Amniotic epithelial cell (primary cell): ENCODE measurements at regions not wholly inside any gene's neighbourhood (a gene's known extent, or its start where the extent isn't known, plus 50 kb on each side); places are given as distances from the start of the nearest gene placed in this dataset.
"Not testable (repeated sequence)": the region's sequence is repeated elsewhere in the genome, so short reads cannot be mapped to it uniquely, and the experiment has no call there.

ENCODE experiments used
- DNase-seq: peaks from one replicate; pipeline ENCODE4 v3.0.0-alpha.2; 2010; ENCODE audit warnings: low read depth

DNA sequence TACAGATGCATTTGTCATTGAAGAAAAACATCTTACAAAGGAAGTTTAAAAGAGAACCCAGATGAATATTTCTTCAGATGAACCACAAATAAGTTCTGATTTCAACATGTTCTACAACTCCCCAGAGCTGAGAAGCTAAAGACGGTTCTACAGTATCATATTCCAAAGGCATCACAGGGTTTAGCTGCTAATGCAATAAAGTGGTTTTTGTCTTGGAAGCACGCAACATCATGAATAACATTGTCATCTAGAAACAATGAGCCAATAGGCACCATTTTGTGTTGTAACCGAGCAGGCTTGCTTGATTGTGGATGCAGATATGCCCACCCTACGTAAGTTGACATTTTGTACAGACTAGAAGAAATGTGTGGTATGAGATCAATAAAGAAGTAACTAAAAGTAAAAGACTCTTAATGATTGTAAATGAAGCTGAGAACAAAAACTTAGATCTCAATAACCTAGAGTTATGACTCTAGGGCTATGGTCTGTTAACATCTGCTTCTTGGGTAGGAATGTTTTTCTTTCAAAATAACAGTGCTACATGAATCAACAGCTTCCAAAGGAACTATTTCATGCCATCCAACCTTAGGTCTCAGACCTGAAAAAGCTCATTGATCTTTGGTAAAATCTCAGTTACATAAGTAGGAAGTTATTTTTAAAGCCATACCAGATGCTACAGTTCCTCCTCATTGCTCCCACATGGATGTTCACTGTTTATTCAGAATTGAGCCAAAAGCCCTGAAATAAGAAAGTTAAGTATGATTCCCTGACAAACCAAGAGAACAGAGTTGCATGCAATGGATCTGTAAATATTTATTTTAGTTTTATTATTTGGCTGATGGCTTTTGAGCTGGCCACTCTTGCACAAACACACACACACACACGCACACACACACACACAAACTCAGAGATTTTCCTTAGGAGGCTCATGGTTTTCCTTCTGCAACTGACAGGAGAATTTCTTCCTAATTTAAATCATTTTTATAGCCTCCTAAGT lies 118.7 kb upstream of the SLCO6A1 start:
- DNase-seq, result peak; percentile 6

DNA sequence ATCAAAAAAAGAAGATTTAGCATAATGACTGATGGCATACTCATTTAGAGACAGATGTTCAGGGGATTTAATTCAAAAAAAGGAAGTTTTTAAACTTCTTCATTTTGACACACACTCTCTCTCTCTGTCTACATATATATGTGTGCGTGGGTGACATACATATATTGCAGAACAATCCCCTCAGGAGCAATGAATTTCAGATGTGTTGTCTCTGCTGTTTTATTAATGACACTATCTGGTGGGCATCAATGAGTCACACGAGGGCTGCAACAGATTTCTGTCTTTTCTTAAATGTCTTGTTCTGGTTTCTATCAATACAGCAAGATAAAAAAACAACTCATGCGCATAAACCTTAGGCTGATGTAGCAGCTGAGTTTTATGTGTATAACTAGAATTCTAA lies 123.5 kb upstream of the SLCO6A1 start:
- DNase-seq, result peak; percentile 4

DNA sequence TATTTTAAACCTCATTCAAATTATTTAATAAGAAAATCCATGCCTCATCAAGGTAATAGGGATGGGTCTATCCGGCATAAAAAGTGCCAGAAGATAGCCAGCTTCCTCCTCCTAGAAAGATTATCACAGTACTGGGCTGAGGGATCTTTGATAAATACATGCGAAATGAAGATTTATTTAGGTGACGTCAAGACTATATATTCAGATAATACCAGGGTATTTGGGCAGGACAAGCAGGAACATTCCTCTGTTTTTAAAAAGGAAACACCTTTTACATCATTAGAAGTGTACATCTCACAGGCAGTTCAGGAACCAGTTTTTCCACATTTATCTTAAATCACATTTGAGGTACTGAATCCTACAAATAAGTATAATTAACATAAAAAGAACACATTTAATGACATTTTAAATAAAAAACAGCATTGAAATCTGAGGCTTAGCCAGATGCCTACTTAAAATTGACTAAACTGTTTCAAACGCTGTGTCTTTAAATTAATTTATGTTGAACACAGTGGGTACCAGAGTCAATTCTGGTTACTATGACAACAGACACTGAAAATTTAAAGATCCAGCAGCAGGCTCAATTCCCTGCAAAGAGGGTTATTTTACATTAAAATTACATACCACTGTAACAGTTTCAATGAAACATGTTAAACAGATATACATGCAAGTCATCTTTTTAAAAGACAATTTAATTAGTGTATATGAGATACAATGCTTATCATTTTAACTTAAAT lies 124.7 kb upstream of the SLCO6A1 start:
- no peak for DNase-seq

DNA sequence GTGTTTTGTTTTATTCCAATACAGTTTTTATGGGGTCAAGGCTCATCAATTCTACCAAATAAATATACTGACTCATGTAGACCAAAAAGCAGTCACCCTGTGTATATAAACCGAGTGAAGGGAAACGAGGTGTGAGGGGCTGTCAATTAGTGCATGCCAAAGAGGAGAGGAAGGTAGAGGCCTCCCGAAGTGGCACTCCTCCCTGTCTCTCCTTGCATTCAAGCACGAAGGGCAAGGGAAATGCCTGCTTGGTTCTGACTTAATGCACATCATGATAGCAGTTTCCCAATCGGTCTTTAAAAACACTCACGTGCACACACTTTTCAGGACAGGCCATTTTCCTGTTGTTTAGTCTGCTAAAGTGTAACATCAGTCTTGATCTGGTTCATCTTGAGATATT lies 125.6 kb upstream of the SLCO6A1 start:
- DNase-seq, result no peak

DNA sequence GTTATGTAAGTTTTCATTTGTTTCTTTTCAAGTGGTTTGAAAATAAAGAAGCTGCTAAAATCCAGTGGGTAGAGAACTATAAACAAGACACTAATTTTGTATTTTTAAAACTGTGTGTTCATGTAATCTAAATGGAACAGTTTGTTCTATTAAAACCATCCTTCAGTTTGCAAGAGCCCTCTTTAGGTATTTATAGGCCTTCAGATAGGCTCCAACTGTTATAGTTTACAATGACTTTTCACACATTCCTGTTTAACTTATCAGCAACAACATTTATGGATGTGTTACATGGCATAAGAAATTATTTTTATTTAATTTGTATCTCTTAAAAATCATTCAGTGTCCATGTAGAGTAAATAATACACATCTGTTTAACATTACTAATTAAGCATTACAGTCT lies 126.7 kb upstream of the SLCO6A1 start:
- no peak for DNase-seq

DNA sequence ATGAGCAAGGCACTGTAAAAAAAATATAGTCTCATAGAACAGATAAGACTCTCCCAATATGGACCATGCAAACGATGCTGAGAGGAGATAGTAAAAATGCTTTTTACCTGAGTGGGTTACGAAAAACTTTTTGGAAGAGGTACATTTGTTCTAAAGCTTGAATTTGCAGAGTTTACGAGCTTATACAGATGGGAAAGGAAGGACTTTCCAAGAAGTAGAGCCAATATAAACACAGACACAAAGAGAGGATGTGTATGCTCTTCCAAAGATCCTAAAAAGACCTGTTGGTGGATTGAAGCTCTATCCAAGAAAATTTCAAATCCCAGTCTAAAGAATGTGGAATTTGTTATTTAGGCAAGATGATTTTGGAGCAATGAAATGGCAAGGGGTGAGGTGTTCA lies 127.1 kb upstream of the SLCO6A1 start:
- DNase-seq, result no peak

DNA sequence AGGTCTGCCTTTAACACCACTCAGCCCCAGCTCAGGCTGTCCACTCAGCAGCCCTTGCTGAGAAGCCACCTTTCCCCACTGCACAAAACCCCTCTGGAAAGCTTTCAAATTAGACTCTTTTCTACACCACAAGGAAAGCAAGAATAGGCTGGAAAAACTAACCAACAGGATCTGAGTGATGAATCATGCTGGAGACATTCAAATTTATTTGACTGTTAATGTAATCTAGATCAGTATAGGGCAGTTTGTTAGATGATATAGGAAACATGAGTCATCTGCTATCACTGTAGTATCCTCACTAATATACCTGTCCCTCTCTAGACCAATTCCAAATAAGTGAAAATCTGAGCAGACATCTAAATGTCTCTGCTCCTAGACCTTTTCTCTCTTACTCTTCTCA lies 127.8 kb upstream of the PAM start:
- DNase-seq, result peak; percentile 53

DNA sequence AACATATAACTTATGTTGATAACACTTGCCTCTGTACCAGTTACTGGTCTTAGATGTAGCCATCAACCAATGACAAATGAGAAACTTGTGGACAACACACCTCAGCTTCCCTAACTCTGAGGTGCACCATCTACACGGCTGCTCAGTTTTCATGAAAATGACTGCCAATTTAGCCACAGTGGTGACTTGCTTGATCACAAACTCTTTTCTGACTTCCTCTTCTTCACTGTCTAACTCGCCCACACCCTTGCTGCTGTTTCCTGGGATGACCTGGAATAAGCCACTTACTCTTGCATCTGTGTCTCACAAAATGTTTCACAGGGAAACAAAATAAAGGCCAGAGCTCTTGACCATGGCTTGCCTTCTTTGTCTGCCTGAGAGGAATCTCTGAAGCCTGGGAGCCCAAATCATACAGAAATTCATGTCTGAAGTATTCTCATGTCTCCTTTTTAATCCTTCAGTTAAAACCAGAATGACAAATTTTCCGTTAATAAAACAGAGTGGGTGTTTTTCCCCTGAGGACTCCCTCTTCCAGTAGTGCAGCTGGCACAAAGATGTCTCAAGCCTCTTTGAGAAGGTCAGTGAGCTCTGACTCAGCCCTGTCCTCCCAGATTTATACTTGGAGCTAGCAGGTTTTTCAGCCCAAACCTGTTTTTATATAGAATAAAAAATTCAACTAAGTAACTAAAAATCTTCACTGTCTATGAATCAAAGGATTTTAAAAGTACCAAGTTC lies 126.5 kb upstream of the PAM start:
- peak; percentile 38 for DNase-seq

DNA sequence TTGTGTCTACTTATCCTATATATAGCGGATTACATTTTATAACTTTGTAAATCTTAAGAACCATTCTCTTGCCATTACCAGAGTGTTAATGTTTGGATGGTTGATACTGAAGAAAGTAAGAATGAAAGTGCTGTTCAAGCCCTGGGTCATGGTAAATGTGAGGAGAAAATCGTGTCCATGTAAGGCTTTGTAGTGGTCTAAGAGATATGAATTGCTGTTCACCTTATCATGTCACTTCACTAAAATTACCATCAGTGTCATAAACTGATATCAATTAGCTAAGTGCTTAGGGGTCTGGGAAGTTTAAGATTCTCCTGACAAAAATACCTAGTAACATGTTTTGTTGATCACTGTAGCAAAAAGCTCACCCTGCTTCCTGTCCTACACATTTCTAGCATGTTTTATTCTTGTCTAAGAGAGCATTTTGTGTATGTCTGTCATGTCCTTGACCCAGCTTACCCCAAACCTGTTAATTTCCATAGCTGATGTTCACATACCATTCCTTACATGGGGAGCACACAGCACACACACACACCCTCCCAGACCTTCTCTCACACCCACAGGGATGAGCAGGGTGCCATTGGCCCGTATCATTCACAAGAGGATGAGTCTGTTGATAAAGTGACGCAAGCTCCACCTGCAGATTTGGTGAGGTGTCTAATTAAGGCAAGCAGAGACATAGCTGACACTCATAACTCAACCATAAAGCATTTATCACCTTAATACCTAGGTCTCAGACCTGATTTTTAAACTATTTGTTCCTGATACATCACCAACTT lies 125.1 kb upstream of the PAM start:
- DNase-seq, result no peak

DNA sequence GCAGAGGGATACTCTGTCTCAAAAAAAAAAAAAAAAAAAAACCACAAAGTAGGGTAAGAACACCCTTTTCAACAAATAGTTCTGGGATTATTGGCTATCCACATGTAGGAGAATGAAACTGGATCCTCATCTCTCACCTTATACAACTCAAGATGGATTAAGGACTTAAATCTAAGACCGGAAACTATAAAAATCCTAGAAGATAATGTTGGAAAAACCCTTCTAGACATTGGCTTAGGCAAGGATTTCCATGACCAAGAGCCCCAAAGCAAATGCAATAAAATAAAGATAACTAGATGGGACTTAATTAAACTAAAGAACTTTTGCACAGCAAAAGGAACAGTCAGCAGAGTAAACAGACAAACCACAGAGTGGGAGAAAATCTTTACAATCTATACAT lies 119.7 kb upstream of the PAM start:
- not testable (repeated sequence) for DNase-seq

DNA sequence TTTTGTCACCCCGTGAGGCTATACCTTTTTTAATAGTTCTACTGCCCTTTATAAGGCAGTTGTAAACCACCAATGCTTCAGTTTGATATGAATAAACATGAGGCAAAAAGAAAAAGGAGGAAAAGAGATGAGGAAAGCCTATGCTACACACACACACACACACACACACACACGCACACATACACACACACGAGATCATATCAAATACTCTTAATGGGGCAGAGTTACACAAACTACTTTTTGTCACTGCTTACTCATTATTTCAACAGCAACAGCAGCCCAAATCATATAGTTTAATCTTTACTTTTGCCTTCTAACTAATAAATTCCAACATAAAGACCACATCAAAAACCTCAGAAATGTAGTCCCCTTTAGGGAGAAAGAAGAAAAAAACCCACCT lies 116.8 kb upstream of the PAM start:
- DNase-seq, result peak; percentile 21

DNA sequence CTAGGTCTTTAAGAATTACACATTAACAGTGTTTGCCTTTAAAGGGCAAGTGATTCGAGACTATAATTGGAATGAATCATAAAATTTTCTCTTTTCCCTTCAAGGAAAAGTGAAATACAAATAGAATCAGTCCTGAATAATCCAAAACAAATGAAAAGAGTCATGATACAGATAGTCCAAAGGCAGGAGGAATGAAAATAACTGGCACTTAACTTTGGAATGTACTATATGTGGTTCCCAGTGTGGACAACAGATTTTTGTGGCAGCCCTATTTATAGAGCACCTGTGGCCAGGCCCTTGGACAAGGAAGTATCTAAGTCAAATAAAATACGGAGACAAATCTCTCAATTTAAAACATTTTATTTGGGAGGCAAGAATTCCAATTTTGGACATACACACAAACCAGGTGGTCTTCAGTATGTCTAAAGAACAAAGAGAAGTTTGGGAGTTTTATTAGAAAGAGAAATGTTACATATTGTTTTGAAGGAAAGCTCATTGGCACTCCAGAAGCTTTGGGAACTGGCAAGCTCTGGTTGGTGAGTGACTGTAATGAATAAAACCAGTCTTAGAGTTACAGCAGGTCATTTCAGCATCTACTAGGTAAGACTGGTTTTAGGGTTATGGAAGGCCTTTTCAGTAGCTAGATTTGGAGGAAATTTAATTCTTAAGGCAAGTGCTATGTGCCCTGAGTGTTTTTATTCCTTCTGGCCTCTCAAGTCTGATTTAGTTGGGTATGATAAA lies 116.0 kb upstream of the PAM start:
- no peak for DNase-seq

DNA sequence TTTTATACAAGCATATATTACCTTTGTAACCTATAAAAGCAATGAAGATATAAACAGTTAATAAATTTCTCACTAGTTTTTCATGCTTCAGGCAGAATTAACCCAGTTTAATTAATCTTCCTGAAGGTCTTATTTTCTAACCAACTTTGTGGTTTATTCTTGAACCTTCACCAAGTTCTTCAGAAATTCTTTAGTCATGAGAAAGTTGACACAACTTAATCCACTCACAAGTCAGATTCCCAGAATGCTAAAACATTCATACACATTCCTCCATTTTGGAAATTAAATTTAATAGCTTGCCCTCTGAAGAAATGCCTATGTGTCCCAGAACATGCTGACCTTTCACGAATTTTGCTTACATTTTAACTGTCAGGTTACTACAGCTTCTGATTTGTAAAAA lies 105.4 kb upstream of the PAM start:
- DNase-seq, result peak; percentile 83

DNA sequence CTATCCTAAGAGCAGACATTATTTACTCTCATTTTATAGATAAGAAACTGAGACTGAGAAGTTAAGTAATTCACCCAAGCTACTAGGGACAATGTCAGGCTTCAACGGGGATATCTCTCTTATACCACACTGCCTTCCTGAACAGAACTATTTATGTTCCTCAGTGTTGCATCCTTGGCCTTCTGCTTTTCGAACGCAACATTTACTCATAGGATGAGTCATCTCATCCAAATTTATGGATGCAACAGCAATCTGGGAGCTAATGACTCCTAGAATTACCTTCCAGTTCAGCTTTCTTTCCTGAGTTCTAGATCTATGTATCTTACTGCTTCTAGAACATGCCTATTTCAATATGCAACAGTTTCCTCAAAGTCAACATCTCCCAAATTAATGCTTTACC lies 103.6 kb upstream of the PAM start:
- DNase-seq, result peak; percentile 57

DNA sequence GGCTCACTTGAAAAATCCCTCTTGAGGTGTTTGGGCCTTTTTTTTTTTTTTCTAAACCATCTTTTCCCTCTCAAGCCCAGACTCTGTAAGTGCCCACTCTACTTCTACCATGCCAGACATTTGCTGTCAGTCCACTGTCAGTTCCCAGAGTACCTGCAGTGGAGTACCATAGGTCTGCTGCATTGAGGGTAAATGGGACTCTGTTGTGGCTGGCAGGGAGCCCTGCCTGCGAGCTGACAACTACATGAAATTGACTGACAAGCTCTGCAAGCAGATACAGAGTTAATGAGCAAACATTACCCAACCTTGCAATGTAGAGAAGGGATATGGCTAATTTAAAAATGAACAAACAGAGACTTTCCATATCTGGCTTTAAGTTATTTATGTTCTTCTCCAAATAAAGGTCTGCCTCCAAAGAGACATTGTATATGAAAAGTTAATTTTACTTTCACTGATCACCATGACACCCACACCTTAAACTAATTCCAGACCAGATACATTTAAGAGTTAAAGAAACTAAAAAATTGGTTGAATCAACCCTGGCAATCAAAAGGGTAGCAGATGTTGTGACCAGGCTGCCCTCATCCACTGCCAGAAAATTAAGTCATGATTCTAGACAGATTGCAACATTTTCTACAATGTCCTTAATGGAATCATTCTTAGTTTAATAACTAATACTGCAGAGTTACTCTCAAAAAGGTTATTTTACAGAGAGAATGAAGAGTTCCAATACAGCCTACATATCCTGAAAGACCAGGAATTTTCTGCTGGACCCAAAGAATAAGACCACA lies 100.4 kb upstream of the PAM start:
- DNase-seq, result no peak

DNA sequence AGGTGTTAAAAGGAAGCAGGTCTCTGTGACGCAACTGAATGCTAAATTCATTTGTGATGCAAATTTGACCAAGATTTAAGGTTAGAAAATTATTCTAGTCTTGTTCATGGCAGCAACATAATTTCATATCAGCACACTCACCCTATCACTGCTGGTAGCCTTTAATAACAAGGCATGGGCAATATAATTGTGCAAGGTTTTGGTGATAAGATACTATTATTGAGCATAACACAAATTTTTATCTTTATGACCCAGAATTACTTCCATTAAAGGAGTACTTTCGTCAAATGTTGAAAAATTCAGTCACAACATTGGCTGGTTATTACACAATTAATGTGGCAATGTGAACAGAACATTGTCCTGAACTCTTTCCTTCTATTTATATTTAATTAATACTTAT lies 96.0 kb upstream of the PAM start:
- DNase-seq, result no peak

DNA sequence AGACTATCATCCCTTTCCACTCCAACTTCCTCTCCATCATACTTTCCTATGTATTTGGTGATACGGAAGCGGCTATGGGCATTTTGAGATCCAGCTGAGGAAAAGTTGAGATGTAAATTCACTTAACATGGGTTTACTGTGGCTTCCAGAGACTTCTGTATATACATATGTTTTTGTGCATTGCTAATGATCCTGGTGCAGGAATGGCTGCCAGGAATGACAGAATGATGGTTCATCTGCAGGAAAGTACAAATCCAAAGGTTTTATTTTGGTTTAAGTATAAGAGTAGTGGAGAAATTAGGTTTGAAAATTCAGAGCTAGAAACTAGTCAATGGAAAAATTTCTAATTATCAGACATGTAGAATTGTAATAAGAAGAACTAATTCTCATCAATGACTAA lies 95.0 kb upstream of the PAM start:
- no peak for DNase-seq

DNA sequence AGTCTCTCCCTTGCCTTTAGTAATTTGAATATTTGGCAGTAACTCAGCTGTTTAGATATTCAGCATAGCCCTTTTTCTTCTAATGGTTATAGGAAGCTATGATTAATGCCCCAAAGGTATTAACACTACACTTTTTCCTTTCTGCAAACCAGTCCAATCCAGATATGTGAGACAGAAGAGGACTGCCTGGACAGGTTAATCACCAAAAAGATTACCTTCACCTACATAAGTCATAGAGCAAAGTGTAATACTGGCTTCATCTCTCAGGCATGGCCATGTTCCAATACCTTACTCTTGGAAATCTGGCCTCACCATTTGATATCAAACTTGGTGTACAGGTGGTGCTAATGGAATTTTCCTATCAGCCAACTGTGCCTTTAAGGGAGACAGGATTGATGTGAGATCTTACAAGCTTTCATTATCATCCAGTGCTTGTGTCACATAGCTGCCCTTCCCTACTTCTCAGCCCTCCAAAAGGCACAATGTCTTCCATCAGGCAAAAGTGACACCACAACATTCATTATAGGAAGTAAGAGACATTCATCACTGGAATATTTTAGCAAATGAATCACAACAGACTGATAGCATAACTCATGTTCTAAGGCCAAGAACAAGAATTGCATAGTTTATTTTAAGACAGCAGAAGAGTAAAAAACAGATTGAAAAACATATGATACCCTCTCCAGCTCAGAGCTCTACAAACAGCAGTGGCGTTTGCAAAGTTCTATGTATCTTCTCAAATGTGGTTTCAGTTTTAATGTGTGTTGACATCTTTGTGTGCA lies 91.2 kb upstream of the PAM start:
- peak; percentile 17 for DNase-seq

DNA sequence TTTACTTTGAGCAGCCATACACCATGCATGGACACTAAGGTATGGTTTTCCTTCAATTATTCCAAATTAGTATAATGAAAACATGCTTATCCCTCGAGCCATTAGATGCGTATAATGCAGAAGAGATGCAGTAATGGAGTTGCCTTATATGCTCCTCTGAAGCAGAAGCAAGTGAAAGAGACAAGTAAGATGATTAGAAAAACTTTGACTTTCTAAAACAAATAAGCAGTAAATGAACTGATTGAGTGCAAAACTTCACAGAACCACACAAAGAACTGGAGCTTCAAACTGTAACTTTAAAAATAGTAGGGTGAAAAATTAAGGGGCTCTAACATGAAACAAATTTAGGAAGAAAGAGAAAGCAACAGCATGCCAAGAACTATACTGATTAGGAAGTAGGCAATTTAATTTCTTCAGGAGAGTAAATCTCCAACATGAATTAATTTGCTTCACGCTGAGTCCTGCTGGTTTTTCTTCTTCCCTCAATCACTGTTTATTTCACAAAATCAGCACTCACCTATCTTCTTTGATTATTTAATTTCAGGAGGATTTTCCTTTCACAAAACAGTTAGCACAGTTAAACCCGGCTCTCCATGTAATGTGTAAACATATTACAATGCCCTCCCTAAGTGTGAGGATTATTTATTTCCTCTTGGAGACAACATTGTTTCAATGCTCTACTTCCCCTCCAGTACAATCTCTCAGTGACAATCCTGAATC lies 90.3 kb upstream of the PAM start:
- DNase-seq, result no peak
